ENCODE measurements at regions not wholly inside any gene's neighbourhood (a gene's known extent, or its start where the extent isn't known, plus 50 kb on each side); places are given as distances from the start of the nearest gene placed in this dataset.

GRCh38 chr10:35706959-35707358 lies 64.9 kb upstream of the FZD8 start:
- Histone ChIP-seq H3K9ac (ENCODE audit: low read length) (no peak overlapping the region), H3K36me3 (ENCODE audit: control insufficient read depth, insufficient read depth, low read length) (no peaks in the 10 kb centered on the region), H3K4me3 (ENCODE audit: low read length) (no peak overlapping the region), H3K4me1 (ENCODE audit: control insufficient read depth, insufficient read depth, low read length) (no peaks in the 10 kb centered on the region), H3K27me3 (ENCODE audit: control insufficient read depth, insufficient read depth, low read length) (no peaks in the 10 kb centered on the region), H3K27ac (ENCODE audit: low read depth, low read length) (no peak overlapping the region)

- Histone ChIP-seq H3K4me3 (ENCODE audit: low read length) (no peak overlapping the region), H3K27ac (ENCODE audit: low read depth, low read length) (no peak overlapping the region), H3K9ac (ENCODE audit: low read length) (no peak overlapping the region), H3K4me1 (ENCODE audit: control insufficient read depth, insufficient read depth, low read length) (no peaks in the 10 kb centered on the region), H3K27me3 (ENCODE audit: control insufficient read depth, insufficient read depth, low read length) (no peaks in the 10 kb centered on the region), H3K36me3 (ENCODE audit: control insufficient read depth, insufficient read depth, low read length) (no peaks in the 10 kb centered on the region)
Observed at GRCh38 chr10:35705671-35706070, 63.6 kb upstream of the FZD8 start.

GRCh38 chr10:35705051-35705450 lies 63.0 kb upstream of the FZD8 start:
- H3K27ac ChIP-seq (ENCODE audit: low read depth, low read length), result no peak overlapping the region
- H3K4me3 ChIP-seq (ENCODE audit: low read length), result no peak overlapping the region
- H3K4me1 ChIP-seq (ENCODE audit: control insufficient read depth, insufficient read depth, low read length), result no peaks in the 10 kb centered on the region
- H3K36me3 ChIP-seq (ENCODE audit: control insufficient read depth, insufficient read depth, low read length), result no peaks in the 10 kb centered on the region
- H3K27me3 ChIP-seq (ENCODE audit: control insufficient read depth, insufficient read depth, low read length), result no peaks in the 10 kb centered on the region
- no peak overlapping the region for H3K9ac ChIP-seq (ENCODE audit: low read length)

- Histone ChIP-seq H3K4me3 (ENCODE audit: low read length) (no peak overlapping the region), H3K27me3 (ENCODE audit: control insufficient read depth, insufficient read depth, low read length) (no peaks in the 10 kb centered on the region), H3K27ac (ENCODE audit: low read depth, low read length) (no peak overlapping the region), H3K36me3 (ENCODE audit: control insufficient read depth, insufficient read depth, low read length) (no peaks in the 10 kb centered on the region), H3K9ac (ENCODE audit: low read length) (no peak overlapping the region), H3K4me1 (ENCODE audit: control insufficient read depth, insufficient read depth, low read length) (no peaks in the 10 kb centered on the region)
Observed at GRCh38 chr10:35704401-35704800, 62.3 kb upstream of the FZD8 start.

- no peak overlapping the region for H3K4me3 ChIP-seq (ENCODE audit: low read length)
- no peak overlapping the region for H3K27ac ChIP-seq (ENCODE audit: low read depth, low read length)
- H3K4me1 ChIP-seq (ENCODE audit: control insufficient read depth, insufficient read depth, low read length), result no peaks in the 10 kb centered on the region
- H3K9ac ChIP-seq (ENCODE audit: low read length), result no peak overlapping the region
- no peaks in the 10 kb centered on the region for H3K36me3 ChIP-seq (ENCODE audit: control insufficient read depth, insufficient read depth, low read length)
- H3K27me3 ChIP-seq (ENCODE audit: control insufficient read depth, insufficient read depth, low read length), result no peaks in the 10 kb centered on the region
Observed at GRCh38 chr10:35700487-35700882, 58.4 kb upstream of the FZD8 start.

GRCh38 chr10:35699848-35700486 lies 57.9 kb upstream of the FZD8 start:
- Histone ChIP-seq H3K4me3 (ENCODE audit: low read length) (no peak overlapping the region), H3K27ac (ENCODE audit: low read depth, low read length) (no peak overlapping the region), H3K9ac (ENCODE audit: low read length) (no peak overlapping the region), H3K27me3 (ENCODE audit: control insufficient read depth, insufficient read depth, low read length) (no peaks in the 10 kb centered on the region), H3K4me1 (ENCODE audit: control insufficient read depth, insufficient read depth, low read length) (no peaks in the 10 kb centered on the region), H3K36me3 (ENCODE audit: control insufficient read depth, insufficient read depth, low read length) (no peaks in the 10 kb centered on the region)

- Histone ChIP-seq H3K36me3 (ENCODE audit: control insufficient read depth, insufficient read depth, low read length) (no peaks in the 10 kb centered on the region), H3K4me1 (ENCODE audit: control insufficient read depth, insufficient read depth, low read length) (no peaks in the 10 kb centered on the region), H3K27ac (ENCODE audit: low read depth, low read length) (no peak overlapping the region), H3K9ac (ENCODE audit: low read length) (no peak overlapping the region), H3K4me3 (ENCODE audit: low read length) (no peak overlapping the region), H3K27me3 (ENCODE audit: control insufficient read depth, insufficient read depth, low read length) (no peaks in the 10 kb centered on the region)
Observed at GRCh38 chr10:35696392-35697287, 54.5 kb upstream of the FZD8 start.

GRCh38 chr10:35693800-35694199 lies 51.7 kb upstream of the FZD8 start:
- Histone ChIP-seq H3K27me3 (ENCODE audit: control insufficient read depth, insufficient read depth, low read length) (no peaks in the 10 kb centered on the region), H3K4me3 (ENCODE audit: low read length) (no peak overlapping the region), H3K9ac (ENCODE audit: low read length) (no peak overlapping the region), H3K4me1 (ENCODE audit: control insufficient read depth, insufficient read depth, low read length) (no peaks in the 10 kb centered on the region), H3K36me3 (ENCODE audit: control insufficient read depth, insufficient read depth, low read length) (no peaks in the 10 kb centered on the region), H3K27ac (ENCODE audit: low read depth, low read length) (no peak overlapping the region)

Measured in rectal smooth muscle tissue (tissue), 1 donor.